ENCODE measurements at regions not wholly inside any gene's neighbourhood (a gene's known extent, or its start where the extent isn't known, plus 50 kb on each side); places are given as distances from the start of the nearest gene placed in this dataset.

DNA sequence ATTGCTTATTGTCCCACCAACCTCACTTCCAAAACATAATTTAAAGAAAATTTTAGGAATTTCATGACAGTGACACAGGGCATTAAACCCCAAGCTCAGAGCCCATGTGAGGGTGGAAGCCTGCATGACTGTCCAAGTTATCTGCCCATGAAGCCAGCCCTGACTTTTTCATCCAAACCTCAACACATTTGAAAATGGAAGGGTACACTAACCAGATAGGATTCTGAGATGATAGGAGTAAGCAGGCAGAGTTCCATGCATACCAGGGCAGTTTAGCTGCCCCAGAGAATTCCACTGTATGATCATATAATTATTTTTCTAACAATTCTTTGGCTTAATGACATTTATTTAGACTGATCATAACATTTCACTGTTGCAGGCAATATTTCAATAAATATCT, 986.0 kb downstream of the TTLL7 start:
- DNase-seq: no peak

DNA sequence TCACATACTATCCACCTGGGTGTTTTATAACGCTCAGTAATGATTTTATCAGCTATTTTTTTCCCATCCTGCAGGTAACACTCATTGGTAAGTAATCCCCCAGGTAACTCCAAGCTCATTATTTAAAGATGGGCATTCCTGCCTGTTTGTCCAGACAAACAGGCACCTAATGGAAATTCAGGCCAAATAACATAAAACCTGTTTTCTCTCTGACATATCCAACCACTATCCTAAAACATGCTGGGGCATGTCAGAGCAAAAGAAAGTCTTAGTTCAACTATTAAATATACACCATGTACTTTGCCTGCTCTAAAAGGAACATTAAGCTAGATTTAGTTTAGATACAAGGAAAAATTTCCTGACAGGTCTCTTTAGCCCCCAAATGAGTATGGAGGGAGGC, 987.7 kb downstream of the TTLL7 start:
- DNase-seq: no peak

DNA sequence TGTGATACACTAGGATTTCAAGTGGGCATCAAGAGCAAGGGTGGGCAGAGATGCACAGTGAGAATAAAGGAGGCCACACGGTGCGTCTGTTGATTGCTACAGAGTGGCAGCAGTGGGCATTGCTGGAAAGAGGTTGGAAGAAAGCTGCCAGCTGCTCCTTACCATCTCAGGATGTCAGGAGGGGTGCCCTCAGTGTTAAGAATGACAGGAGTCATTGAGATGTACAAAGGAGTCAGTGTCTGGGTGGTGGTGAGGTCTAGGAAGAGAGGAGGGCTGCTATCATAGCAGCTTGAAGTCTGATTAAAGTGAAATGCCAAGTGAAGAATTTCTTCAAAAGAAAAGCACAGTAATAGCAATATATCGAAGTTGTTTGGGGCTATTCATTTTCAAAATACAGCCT, 992.7 kb downstream of the TTLL7 start:
- no peak for DNase-seq

DNA sequence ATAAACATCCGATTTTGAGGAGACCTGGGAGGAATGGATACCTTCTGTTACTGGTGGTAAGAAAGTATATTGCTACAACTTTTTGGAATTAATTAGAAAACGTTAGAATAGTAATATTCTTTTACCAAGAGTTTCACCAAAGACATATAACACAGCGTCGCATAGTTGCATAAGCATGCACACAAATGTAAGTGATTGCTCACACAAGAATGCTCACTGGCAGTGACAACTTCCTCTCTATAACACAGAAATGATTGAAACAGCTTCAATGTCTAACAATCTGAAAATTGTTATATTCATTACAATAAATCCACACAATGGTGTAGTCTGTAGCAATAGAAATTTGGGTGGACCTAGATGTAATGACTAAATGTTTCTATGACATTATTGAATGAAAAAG, 998.6 kb downstream of the TTLL7 start:
- DNase-seq: no peak

DNA sequence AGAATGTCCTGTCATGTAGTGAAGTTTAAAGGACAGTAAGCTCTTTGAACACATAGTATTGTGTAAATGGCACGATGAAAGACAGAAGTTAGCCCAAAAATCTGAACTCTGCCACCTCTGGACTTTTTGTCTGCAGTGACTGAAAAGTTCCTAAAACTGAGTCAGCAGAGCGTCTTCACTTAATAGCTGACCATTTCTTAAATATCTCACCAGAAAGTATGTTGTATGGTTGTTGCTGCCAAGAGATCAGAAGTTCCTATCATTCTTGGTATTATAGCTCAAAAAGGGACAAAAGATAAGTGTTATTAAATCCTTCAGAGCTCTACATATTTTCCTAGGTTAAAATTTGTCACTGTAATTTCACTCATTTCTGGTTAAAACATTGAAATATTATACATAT, 1003.0 kb downstream of the TTLL7 start:
- DNase-seq: no peak

DNA sequence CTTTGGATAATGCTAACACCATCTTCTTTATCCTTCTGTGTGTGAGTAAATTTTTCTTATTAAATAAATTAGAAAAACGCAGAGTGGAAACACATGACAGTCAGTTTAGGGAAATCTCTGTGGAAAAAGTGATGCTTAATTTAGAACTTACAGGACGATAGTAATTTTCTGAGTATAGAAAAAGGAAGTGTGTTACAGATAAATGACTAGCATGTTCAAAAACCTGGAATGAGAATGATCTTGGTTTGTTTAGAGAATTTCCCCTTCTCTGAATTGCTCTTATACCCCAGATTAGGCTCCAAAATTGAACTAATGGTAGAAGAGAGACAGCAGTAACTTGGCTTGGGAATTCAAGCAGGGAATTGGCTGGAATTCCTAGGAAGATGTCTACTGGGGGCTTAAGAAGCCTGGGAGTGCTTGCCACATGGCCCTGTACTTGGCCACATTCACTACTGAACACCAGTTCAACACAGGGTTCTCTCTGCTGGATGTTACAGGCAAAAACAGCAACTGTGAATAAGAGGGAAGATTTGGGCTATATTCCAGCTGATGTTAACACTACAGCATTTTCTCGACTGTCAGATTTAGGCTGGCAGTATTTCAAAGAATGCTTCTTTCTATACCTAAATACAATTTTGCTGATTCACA, 1004.2 kb downstream of the TTLL7 start:
- DNase-seq: no peak

DNA sequence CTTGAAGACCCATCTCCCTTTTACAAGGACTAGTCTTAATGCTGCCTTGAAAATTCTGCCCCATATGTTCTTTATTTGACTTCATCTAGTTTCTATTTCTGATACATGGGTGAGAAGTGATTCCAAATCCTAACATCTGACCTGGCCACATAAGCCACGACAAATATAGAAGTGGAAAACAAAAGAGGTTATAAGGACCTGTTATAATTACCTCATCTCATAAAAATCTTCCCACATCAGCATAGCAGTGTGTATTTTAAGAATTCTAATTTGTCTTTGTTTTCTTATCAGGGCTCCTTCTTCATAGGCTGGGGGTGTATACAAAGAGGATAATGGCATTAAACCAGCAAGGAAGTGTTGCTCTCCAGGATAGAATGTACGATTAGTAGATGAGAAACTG, 1007.4 kb downstream of the TTLL7 start:
- DNase-seq: no peak

DNA sequence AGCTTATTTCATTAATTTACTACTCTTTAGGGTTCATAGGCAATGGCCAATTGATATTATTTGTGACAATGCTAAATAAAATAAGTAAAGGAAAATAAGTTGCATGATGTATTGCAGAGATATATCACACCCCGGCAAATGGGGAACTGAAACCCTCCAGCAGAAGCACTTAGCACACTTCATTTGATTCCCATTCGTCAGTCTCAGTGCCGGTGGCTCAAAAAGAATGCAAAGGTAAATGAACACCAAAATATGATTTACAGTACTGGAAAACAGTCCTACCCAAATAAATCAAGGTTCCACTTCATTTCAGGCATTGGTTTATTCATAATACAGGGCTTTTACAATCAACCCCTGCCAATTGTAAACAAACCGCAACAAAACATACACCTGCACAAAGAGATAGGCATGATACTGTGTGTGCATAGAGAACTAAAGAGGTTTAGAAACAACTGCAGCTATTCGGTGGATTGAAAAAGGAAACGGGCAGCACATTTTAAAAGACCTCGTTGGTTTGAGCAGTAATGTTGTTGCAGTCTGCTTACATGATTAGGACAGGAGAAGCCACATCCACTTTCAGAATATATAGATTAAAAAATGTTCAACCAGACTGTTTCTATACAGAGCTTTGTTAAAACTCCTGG, 1019.2 kb downstream of the TTLL7 start:
- no peak for DNase-seq

DNA sequence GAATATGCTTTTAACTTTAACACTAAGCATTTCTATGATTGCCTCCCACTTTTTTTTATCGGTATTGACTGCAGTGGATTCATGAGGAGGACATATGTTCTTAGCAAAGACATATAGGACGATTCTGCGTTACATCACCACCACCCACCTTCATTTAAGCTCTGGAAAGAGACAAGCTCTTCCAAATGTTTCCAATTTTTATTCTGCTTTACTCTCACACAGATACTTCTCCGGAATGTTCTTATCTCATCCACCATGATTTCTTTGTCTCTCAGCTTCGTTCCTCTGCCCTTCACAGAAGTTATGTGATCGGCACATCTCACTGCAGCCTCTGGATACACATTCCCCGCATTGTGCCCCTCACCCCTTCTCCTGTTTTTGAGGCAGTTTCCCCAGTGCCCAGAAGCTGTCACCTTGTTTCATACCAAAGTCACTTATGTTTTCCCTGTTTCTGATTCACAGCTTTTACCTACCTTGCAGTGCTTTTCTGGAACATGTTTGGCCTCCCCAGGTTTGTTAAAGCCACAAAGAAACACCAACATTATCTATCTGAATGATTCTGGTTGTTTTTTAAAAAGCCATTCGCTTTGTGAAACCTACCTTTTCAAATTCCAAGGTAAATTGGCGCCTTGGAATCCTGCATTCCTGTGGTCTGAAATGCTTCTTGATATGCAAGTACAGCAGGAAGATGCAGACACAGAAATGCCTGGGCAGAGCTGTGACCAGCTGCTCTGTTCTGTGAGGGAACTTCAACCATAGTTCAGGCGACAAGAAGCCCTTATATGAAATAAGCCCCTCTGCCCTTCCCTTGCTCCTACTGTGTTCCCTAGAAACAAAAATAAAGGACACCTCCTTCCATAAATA, 1020.2 kb downstream of the TTLL7 start:
- no peak for DNase-seq

DNA sequence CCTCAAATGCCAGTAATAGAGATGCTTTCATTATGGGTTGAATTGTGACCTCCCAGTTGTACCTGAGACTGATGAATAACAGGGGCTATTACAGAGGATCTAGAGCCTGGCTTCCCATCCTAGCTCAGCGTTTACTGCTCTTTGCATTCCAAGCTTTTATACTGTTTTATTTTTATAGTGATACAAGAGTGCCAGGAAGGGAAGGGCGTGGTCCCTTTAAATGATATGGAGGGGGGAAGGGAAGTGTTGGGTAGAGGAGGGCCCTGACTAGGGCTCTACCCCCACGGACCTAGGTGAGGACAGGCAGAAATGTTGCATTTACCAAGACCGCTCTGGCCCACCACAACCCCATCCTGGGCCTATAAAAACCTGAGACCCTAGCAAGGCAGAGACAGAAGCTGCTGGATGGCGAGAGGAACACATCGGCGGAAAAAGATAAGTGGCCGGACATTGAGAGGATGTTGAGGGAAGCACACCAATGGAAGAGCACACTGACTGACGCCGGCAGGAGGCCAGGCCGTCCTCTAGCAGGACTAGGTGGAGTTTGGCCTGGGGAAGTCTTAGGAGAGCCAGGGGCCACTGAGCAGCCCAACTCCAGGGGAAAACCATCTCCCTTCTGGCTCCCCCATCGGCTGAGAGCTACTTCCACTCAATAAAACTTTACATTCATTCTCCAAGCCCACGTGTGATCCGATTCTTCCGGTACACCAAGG, 1025.9 kb downstream of the TTLL7 start:
- no peak for DNase-seq

DNA sequence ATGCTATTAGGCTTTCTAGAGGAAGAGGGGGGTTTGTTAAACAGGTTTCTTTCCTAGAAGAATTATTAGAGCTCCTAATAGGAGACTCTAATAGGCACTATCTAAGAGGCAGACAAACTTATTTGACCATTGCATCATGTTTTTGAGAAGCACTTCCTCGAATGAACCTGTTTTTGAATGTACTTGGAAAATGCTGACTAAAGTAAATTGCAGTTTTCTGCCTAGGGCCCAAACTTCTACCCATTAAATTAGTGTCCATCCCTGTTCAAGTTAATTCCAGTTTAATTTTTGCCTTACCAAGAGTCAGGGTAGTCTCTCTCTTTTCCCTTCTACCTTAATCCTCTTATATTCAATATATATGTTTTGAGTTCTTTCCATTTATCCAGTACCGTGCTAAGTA, 1029.6 kb downstream of the TTLL7 start:
- DNase-seq: no peak

DNA sequence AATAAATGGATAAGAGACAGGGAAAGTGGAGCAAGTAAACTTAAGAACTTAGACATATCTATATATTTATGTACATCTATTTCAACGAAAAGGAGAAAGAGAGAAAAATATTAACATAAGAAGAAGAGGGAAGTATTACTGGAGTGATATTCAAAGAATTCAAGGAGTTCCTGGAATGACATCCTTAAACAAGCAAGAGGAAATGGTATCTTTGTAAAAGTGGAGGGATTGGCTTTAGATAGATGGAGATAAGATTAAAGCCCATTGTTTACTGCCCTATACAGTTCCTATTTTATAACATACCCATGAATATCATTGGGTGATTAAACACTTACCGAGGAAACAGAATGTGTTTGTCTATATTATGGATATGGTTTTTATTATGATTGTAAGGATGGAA, 1036.3 kb downstream of the TTLL7 start:
- DNase-seq: no peak

DNA sequence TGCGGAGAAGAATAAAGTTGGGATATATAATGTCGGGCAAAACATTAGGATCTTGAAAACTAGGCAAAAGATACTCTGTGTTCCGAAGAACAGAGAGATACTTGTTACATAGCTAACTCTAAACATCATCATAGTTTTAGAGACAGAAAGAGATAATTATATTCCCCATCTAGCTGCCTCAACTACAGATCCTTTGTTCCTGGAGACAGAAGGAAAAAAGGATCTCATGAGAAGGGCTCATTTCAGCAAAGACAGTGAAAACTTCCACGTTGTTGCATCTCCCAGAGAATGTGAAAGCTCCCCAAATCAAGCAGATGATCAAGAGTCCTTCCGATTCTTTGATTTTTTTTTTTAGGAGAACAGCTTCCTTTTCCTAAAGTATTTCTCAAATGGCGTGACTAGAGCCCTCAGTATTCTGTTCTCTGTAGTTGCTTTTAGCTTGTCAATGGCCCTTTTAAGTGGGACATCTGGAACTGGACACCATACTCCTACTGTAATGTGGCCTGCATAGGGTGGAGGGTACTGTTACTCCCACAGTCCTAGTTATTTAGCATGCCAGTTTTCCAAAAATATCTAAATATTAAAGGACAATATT, 1048.2 kb downstream of the TTLL7 start:
- DNase-seq: no peak

DNA sequence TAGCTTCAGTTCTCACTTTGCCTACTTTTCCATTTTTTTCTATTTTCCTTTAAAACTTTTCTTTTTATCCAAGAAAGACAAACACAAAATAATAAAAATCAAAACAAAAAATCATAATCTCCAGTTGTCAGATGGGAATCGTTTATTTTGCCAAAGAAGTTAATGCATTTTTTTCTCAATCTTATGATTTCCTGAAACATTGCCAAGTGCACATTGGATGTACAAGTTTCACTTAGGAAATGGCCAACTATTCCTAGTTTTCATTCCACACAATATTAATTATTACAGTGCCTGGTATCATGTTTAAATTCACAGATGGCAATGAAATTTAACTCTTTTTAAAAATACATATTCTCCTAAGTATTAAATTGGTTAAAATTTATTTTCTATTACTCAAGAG, 1050.5 kb downstream of the TTLL7 start:
- DNase-seq: no peak

DNA sequence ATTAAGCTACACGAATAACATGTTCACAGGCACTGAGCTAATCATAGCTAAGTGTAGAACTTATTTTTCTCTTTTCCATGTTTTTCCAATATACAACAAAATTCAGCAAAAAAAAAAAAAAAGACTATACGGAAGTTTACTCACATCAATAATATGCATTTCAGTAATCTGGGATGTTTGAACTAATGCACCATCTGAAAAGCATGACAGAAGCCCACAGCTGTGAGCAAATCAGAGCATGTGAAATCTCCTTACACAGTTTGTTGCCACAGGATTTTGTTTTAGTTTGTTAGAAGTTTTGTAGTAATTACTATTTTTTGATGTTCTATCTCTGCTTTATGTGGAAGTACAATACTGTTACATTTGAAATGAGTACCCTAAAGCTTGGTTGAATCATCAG, 1051.7 kb downstream of the TTLL7 start:
- DNase-seq: no peak

DNA sequence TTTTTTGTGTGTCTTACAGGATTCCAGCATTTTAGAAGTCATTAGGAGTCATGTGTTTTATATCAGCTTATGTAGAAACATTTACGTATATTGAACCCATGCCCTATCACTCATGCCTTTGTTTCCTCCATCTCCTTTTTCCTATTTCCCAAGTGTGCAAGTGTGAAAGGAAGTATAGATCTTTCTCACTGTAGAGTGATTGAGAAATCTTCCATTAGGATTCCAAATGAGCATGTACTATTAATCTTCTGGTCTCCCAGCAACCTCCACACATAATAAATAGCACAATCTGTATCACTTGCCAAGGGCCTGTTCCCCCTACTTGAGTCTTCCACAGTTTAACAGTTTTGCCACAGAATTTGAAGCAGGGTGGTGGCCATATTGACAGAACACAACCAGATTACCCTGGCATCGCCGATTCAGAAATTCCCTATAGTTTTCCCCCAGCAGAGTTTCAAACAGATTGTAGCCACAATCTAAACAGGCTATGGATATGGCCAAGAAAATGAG, 1052.8 kb downstream of the TTLL7 start:
- no peak for DNase-seq

DNA sequence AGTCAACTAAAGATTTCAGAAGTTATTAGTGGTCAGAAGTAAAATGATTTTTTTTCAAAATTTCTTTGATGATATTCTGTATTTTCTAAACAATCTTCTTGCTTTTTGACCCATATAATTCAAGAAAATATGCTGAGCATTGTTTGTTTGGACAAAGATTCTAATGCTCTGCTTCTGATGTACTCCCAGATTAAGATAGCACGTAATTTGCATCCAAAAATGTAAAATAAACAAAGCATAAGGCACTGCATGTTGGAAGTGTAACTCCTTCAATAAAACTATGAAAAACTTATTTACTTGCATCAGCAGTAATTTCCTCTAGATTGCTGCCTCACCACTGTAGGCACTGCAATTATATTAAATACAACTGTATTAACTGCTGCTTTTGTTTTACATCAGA, 1054.1 kb downstream of the TTLL7 start:
- DNase-seq: no peak

DNA sequence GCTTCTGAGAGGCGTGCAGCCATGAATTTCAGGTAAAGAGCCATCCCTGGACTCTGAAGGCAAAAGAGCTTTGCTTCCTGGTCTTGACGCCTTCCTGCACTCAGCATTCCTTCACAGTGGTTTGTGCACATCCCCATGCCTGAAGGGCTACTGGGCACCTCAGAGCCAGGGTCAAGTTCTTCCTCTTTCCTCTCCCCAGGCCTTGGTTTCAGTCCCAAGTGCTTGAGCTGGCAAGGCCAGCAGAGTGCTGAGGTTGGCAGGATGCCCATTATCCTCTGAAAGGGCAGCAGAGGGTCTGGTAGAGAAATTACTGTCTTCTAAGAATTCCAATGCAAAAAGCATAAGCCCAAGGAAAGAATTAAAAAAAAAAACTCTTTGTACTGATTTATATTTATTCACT, 1064.9 kb downstream of the TTLL7 start:
- DNase-seq: no peak

DNA sequence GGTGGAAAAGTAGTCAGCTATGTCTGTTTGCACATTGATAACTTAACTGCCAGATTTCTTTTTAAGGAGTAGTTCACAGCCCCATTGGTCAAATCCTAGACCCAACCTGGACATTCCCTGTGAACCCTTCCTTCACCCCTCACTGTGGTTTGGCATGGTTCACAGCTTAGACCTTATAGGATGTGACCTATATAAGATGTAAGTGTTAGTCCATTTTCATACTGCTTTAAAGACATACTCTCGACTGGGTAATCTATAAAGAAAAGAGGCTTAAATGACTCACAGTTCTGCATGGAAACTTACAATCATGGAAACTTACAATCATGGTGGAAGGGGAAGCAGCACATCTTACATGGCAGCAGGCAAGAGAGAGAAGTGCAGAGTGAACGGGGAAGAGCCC, 1066.2 kb downstream of the TTLL7 start:
- DNase-seq: no peak

DNA sequence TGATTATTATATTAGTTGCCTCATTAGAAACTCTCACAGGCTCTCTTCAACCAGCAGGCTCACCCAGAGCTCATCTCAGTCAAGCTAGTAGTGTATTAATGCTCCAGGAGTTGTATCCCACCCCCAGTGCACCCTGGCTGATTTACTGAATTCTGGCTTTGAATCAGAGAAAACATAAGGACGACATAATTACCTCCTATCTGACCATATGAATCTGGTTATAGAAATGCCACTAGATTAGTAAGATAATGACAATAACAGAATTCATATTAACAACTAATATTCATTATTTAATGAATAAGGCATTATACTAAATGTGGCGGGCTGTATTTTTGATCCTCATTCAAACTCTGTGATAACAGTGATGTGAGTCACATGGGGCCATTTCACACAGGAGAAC, 1066.7 kb downstream of the TTLL7 start:
- no peak for DNase-seq

DNA sequence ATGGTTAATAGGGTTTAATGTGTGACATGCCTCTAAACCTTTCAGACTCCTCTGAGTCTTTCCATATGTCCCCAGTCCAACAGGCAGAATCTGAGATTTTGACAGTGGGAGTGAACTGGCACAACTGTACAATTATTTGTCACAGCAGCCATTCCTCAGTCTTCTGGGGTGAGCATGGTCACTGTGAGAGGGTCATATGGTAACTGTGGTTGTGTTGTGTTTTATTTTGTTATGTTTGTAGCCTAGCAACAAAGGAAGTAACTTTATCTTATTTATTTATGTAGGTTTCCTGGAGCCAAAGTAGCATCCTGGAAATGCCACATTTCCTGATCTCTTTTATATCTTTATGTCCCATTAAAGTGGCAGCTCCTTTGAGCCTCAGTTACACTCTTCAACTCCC, 1067.9 kb downstream of the TTLL7 start:
- no peak for DNase-seq

DNA sequence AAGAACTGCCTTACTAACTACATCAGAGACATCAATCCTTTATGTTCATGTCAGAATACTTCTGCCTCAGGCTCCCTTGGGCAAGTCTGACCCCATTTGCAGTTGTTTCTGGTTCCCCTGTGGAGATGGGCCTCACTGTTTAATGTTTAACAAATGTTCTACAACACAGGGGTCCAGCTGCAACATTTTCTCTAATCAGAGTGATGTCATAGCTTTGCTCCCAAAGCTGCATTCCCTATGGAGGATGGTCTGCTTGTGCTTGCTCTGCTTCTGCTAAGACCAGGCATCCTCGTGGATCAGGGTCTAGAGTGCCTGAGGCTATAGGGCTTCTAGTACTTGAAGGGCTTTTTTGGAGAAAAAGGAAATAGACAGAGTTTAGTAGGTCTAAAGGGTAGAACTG, 1071.2 kb downstream of the TTLL7 start:
- DNase-seq: no peak

DNA sequence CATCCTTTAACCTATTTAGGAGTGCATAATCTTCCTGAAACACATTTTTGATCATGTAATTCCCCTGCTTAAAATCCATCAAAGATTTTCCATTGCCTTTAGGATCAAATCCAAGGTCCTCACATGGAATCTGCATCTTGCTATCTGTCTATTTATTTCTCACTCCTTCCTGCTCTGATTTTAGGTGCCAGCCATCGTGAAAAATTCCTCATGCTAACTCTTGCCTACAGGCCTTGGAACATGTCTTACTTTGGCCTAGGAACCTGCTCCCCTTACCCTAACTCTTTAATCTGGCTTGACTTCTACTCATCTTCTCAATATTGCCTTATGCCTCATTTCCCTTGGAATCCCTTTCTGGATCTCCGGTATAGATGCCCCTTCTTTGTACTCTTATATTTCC, 1074.3 kb downstream of the TTLL7 start:
- DNase-seq: no peak
